ENCODE measurements at regions not wholly inside any gene's neighbourhood (a gene's known extent, or its start where the extent isn't known, plus 50 kb on each side); places are given as distances from the start of the nearest gene placed in this dataset.
"Not testable (repeated sequence)": the region's sequence is repeated elsewhere in the genome, so short reads cannot be mapped to it uniquely, and the experiment has no call there.

GRCh38 chr2:59191781-59192180, 950.7 kb upstream of the FANCL start:
- DNase-seq (ENCODE audit: low read depth, low spot score): no peak

DNA sequence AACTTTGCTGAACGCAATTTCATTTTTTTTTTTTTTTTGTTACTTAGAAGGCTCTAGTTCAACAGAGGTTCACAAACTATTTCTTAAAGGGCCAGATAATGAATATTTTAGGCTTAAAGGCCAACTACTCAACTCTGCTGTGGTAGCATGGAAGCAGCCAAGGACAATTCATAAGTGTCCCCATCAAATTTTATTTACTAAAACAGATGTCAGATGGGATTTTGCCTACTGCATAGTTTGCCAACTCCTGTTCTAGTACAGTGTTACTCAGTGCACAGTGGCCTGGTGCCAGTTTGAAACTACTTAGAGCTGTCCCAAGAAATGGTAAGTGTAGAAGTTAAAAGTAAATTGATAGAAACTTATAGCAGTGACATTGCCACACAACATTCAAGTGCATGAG, 949.4 kb upstream of the FANCL start:
- DNase-seq (ENCODE audit: low read depth, low spot score): no peak

- DNase-seq (ENCODE audit: low read depth, low spot score): peak; percentile 8
Observed at GRCh38 chr2:59184276-59185020, 943.3 kb upstream of the FANCL start.

DNA sequence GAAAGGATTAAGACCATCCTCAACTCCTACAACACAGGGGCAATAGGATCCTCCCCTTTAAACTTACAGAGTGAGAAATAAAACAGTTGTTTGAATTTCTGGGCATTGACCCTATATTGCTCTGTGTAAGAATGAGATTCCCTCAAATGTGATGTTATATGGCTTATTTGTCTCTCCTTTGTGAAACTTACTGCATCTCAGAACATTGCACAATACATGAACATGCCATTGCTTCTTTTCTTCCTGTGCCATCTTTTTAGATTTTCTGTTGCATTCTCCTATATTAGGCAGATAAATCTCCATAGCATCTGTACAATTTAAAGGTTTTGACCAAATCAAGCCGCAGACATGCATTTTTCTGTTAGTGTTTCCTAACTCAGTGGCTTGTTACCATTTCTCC, 941.9 kb upstream of the FANCL start:
- DNase-seq (ENCODE audit: low read depth, low spot score): no peak

- peak; percentile 49 for DNase-seq (ENCODE audit: low read depth, low spot score)
Observed at GRCh38 chr2:59182249-59182648, 941.1 kb upstream of the FANCL start.

DNA sequence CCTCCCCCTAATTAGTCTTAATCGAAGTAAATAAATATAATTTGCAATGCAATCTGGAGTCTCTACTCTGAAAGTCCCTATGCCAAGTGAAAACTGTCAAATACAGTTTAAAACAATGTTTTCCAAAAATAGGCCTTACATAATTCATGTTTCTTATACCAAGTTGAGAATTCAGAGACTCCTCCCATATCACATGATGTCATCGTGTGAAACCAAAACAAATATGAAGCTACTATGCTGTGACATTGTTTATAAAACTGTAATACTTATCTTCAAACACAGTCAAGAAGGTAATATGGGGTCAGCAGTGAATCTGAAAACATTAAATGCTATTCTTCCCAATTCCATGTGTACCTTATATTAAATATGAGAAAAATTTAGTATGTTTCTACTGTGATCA, 940.2 kb upstream of the FANCL start:
- no peak for DNase-seq (ENCODE audit: low read depth, low spot score)

DNA sequence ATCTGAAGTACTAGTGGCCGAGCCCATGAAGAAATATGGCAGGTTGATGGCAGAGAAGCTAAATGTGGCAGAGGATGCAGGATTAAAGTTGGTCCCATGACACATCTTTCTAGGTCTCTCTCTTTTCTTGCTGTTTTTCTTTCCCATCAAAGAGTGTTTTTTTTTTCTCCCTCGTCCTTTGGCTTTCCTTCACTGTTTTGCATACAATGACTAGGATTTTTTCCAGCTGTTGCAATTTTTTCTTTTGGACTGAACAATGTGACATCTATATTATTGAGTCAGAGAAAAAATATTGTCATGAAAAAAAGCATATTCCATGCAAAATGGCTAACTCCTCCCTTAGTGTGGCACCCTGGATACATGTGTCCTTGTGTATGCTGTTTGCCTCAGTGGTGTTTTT, 939.5 kb upstream of the FANCL start:
- no peak for DNase-seq (ENCODE audit: low read depth, low spot score)

- no peak for DNase-seq (ENCODE audit: low read depth, low spot score)
Observed at GRCh38 chr2:59180111-59180510, 939.0 kb upstream of the FANCL start.

- DNase-seq (ENCODE audit: low read depth, low spot score): no peak
Observed at GRCh38 chr2:59177748-59178147, 936.6 kb upstream of the FANCL start.

- DNase-seq (ENCODE audit: low read depth, low spot score): no peak
Observed at GRCh38 chr2:59176737-59177136, 935.6 kb upstream of the FANCL start.

GRCh38 chr2:59174536-59175243, 933.6 kb upstream of the FANCL start:
- no peak for DNase-seq (ENCODE audit: low read depth, low spot score)

- no peak for DNase-seq (ENCODE audit: low read depth, low spot score)
Observed at GRCh38 chr2:59173325-59173724, 932.2 kb upstream of the FANCL start.

DNA sequence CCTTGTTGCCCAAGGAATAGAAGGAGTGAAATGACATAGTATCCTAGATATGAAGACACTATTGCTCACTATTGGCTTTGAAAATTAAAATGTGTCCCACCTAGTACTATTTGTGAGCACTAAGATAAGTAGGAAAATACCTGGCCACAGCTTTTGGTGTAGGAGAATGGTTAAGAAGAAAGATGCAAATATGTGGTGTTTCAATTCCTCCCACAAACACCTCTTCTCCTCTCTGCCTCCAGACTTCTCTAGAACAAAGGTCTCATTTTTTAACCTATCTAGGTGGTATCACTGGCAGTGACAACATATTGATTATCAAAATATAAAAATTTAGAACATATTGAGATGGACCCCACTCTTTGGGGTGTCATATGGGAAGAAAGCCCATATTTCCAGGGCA, 929.9 kb upstream of the FANCL start:
- DNase-seq (ENCODE audit: low read depth, low spot score): no peak

GRCh38 chr2:59168766-59169165, 927.6 kb upstream of the FANCL start:
- DNase-seq (ENCODE audit: low read depth, low spot score): no peak

DNA sequence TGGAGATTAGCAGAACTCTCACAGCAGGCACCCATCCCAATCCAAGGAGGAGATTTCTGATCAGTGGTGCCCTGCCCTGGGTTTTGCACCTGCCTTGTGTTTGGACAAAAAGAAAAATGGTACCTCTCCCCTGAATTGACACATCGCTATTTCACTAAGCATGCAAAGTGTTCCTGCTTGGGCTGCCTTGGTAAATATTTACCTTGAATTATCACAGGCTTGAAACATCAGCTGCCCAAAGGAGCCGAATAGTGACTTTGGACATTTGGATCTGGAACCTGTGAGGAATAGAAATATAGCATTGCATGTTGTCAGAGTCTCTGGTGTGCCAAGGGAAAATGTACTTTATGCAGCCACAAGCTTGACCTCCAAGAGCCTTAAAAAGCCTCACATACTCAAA, 926.4 kb upstream of the FANCL start:
- DNase-seq (ENCODE audit: low read depth, low spot score): no peak

GRCh38 chr2:59157908-59158307, 916.8 kb upstream of the FANCL start:
- DNase-seq (ENCODE audit: low read depth, low spot score): not testable (repeated sequence)

DNA sequence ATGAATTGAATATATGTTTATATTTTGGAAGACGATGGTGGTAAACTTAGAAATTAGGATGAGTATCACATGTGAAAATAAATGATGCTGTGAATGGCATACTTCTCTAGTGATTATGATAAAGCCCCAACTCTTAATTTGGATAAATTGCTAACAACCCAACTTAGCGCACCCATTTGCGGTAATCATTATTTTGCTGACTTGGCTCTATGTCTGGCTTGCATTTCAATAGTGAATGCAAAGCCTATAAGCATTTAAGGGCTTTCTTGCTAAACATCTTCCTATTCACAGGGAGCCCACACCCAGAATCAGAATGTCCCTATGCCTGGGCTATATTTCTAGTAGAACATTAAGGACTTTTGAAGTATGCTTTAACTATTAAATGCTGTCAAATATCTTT, 910.7 kb upstream of the FANCL start:
- no peak for DNase-seq (ENCODE audit: low read depth, low spot score)

- DNase-seq (ENCODE audit: low read depth, low spot score): no peak
Observed at GRCh38 chr2:59150217-59150849, 909.2 kb upstream of the FANCL start.

DNA sequence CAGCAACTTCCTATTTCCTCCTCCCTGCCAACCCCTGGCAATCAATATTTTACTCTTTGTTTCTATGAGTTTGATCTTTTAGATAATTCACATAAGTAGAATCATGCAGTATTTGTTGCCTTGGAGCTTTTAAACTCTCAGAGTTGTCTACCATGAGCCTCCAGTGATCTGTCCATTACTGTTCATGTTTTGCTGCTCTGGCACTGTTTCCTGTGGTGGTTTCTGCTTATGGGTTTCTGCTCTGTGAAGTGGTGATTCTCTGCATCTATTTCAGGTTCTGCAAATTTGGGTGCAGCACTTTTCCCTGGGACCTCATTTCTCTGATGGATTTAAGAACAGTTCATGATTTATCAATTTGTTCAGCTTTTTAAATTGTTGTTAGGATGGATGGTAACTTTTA, 908.1 kb upstream of the FANCL start:
- no peak for DNase-seq (ENCODE audit: low read depth, low spot score)

DNA sequence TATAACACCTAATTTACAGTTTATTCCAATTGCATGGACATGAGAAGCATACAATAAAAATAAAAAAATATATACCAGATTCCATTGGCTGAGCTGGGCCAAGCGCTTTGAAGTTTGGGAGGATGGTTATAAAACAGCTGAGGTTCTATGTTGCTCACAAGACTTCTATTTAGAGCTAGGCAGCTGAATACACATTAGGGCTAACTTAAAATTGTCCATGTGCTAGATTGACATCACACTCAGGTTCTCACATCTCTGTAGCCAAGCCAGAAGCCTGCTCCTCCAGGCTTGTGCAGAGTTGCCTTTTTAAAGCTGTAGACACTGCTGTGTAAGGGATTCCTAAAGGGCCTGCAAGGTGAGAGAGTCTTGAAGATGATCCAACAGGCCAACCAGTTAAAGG, 871.1 kb upstream of the FANCL start:
- DNase-seq (ENCODE audit: low read depth, low spot score): no peak

- no peak for DNase-seq (ENCODE audit: low read depth, low spot score)
Observed at GRCh38 chr2:59096973-59097372, 855.8 kb upstream of the FANCL start.

GRCh38 chr2:59093571-59093970, 852.4 kb upstream of the FANCL start:
- no peak for DNase-seq (ENCODE audit: low read depth, low spot score)

GRCh38 chr2:59084326-59084725, 843.2 kb upstream of the FANCL start:
- no peak for DNase-seq (ENCODE audit: low read depth, low spot score)
